Ovary (tissue), 3 donors: ENCODE measurements at regions not wholly inside any gene's neighbourhood (a gene's known extent, or its start where the extent isn't known, plus 50 kb on each side); places are given as distances from the start of the nearest gene placed in this dataset.

ENCODE experiments used
- EP300 ChIP-seq: sonication (generic); formaldehyde crosslinking; IDR thresholded peaks from one replicate; pipeline ENCODE4 v1.6.1; 2017; ENCODE audit warnings: antibody characterized with exemption
- TF ChIP-seq, protein P1 (sequence below), 3 donors: fragments of 450-650 bp in 2 of 3; fragments of 200-600 bp in 1 of 3; IDR thresholded peaks; one replicate each; pipeline versions ENCODE4 v1.5.1 to v1.8.0; 2016 to 2022; ENCODE audit warnings: antibody characterized with exemption in 3 of 3, mild to moderate bottlenecking in 1 of 3
- donor health status: DM: no; HTN: no; CAD: no.

DNA sequence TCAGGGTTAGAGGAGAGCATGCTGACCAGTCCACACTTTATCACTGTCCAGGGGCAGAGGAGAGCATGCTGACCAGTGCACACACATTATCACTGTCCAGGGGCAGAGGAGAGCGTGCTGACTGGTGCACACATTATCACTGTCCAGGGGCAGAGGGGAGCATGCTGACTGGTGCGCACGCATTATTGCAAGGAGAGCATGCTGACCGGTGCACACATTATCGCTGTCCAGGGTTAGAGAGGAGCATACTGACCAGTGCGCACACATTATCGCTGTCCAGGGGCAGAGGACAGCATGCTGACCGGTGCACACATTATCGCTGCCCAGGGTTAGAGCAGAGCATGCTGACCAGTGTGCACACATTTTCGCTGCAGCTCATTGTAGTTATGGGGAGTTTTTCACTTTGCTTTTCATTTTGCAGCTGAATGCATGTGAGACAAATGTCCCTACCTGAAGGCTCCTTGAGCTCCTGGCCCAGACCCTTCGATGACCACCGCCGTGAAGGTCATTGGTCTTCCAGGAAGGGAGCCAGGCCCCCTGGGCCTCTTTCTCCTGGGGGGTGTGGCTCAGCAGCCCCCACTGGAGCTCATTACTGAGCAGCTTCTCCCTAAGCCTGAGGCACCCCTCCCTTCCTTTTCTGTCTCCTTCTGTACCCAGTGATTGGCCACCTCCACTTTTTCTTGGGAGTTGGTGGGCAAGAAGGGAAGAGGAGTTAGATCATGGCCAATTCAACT lies 178.8 kb upstream of the AFDN start:
- TF ChIP-seq, protein P1, sequence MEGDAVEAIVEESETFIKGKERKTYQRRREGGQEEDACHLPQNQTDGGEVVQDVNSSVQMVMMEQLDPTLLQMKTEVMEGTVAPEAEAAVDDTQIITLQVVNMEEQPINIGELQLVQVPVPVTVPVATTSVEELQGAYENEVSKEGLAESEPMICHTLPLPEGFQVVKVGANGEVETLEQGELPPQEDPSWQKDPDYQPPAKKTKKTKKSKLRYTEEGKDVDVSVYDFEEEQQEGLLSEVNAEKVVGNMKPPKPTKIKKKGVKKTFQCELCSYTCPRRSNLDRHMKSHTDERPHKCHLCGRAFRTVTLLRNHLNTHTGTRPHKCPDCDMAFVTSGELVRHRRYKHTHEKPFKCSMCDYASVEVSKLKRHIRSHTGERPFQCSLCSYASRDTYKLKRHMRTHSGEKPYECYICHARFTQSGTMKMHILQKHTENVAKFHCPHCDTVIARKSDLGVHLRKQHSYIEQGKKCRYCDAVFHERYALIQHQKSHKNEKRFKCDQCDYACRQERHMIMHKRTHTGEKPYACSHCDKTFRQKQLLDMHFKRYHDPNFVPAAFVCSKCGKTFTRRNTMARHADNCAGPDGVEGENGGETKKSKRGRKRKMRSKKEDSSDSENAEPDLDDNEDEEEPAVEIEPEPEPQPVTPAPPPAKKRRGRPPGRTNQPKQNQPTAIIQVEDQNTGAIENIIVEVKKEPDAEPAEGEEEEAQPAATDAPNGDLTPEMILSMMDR (IDR thresholded peaks at IDR 0.05), result no peak
- no peak for TF ChIP-seq EP300
